K562 (cell line): ENCODE measurements at regions not wholly inside any gene's neighbourhood (a gene's known extent, or its start where the extent isn't known, plus 50 kb on each side); places are given as distances from the start of the nearest gene placed in this dataset.

Source experiments
- AFF4 ChIP-seq: sonication (generic); formaldehyde crosslinking; IDR thresholded peaks from 2 replicates; pipeline ENCODE4 v1.8.0; 2023; ENCODE audit warnings: mild to moderate bottlenecking, missing genetic modification reagents
- PHF8 ChIP-seq: fragments of 200-600 bp; sonication (generic); IDR thresholded peaks from 2 replicates; pipeline ENCODE4 v1.6.1; 2012; ENCODE audit warnings: mixed run types, mild to moderate bottlenecking, inconsistent platforms, low read length, moderate library complexity, borderline replicate concordance

- TF ChIP-seq AFF4 (CRISPR knock-in tag) (no peak), PHF8 (no peak)
Observed at GRCh38 chr16:85362443-85362842, 250.2 kb upstream of the CIBAR2 start.
